ENCODE measurements at regions not wholly inside any gene's neighbourhood (a gene's known extent, or its start where the extent isn't known, plus 50 kb on each side); places are given as distances from the start of the nearest gene placed in this dataset.

DNA sequence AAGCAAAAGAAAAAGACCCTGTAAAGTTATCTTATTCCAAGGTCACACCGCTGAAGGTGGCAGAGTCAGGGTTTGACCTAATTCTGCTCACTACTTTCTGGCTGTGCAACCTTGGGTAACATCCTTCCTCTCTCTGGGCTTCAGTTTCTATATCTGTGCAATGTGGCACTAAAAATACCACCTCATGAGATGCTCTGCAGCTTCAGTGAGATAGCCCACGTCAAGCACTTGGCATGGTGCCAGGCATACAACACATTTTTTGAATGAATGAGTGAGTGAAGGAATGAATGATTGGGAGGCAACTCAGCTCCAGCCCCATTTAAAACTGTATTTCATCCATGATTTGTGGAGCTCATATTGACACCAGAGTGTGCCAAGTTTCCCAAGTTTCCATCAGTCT, 62.3 kb downstream of the FOXI1 start:
- no peaks in the 10 kb centered on the region for H3K36me3 ChIP-seq (ENCODE audit: control insufficient read depth in 1 of 2, insufficient read depth in 2 of 2, low read length in 2 of 2)
- CTCF ChIA-PET: no interaction called here
- RAD21 ChIA-PET (ENCODE audit: low non-redundant PET in 1 of 2, low total read pairs in 2 of 2, uncharacterized antibody in 2 of 2, unreplicated experiment in 2 of 2): no interaction called here
- no peaks in the 10 kb centered on the region for H3K27me3 ChIP-seq (ENCODE audit: insufficient read depth, low read length)
- H3K4me1 ChIP-seq (ENCODE audit: control insufficient read depth in 1 of 2, insufficient read depth in 2 of 2, low read length in 2 of 2): peaks cover 0 to 13% of the 10 kb centered on the region in 2 experiments; a peak in 2 of 4 replicates
- POLR2A ChIA-PET: no interaction called here
- H3K9ac ChIP-seq (ENCODE audit: low read length): no peak overlapping the region
- H3K9me2 ChIP-seq (ENCODE audit: insufficient read depth): no peaks in the 10 kb centered on the region
- no peak for DNase-seq (ENCODE audit: low read depth, low spot score)
- no peaks in the 10 kb centered on the region for H4K20me1 ChIP-seq (ENCODE audit: insufficient read depth)
- no peak overlapping the region for H2AFZ ChIP-seq (ENCODE audit: low read depth, low read length, poor library complexity, severe bottlenecking)
- no peak for TF ChIP-seq TCF7L2 (IDR thresholded peaks at IDR 0.05; ENCODE audit: borderline replicate concordance, extremely low read depth, insufficient read depth, insufficient read length)
- TF ChIP-seq, protein P1, sequence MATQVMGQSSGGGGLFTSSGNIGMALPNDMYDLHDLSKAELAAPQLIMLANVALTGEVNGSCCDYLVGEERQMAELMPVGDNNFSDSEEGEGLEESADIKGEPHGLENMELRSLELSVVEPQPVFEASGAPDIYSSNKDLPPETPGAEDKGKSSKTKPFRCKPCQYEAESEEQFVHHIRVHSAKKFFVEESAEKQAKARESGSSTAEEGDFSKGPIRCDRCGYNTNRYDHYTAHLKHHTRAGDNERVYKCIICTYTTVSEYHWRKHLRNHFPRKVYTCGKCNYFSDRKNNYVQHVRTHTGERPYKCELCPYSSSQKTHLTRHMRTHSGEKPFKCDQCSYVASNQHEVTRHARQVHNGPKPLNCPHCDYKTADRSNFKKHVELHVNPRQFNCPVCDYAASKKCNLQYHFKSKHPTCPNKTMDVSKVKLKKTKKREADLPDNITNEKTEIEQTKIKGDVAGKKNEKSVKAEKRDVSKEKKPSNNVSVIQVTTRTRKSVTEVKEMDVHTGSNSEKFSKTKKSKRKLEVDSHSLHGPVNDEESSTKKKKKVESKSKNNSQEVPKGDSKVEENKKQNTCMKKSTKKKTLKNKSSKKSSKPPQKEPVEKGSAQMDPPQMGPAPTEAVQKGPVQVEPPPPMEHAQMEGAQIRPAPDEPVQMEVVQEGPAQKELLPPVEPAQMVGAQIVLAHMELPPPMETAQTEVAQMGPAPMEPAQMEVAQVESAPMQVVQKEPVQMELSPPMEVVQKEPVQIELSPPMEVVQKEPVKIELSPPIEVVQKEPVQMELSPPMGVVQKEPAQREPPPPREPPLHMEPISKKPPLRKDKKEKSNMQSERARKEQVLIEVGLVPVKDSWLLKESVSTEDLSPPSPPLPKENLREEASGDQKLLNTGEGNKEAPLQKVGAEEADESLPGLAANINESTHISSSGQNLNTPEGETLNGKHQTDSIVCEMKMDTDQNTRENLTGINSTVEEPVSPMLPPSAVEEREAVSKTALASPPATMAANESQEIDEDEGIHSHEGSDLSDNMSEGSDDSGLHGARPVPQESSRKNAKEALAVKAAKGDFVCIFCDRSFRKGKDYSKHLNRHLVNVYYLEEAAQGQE (IDR thresholded peaks at IDR 0.05; ENCODE audit: low read depth): no peak
- TF ChIP-seq EGR1 (IDR thresholded peaks at IDR 0.05; ENCODE audit: low read depth): no peak
- TF ChIP-seq CEBPB (IDR thresholded peaks at IDR 0.05; ENCODE audit: low read depth): no peak
- no peak for TF ChIP-seq SRF (IDR thresholded peaks at IDR 0.05; ENCODE audit: low read depth)
- TF ChIP-seq SP1 (IDR thresholded peaks at IDR 0.05; ENCODE audit: low read depth): no peak
- no peak for TF ChIP-seq JUND (IDR thresholded peaks at IDR 0.05)
- TF ChIP-seq ZNF274 (IDR thresholded peaks at IDR 0.05; ENCODE audit: low read depth, low read length): no peak
- TF ChIP-seq EZH2phosphoT487 (IDR thresholded peaks at IDR 0.05; ENCODE audit: borderline replicate concordance): no peak
- no peak for TF ChIP-seq ELF1 (IDR thresholded peaks at IDR 0.05; ENCODE audit: borderline replicate concordance, low read depth)
- TF ChIP-seq YY1 (IDR thresholded peaks at IDR 0.05; ENCODE audit: extremely low read depth, insufficient replicate concordance, low read depth, low read length): no peak
- TF ChIP-seq, protein P2, sequence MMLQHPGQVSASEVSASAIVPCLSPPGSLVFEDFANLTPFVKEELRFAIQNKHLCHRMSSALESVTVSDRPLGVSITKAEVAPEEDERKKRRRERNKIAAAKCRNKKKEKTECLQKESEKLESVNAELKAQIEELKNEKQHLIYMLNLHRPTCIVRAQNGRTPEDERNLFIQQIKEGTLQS (IDR thresholded peaks at IDR 0.05): no peak
- no peak for TF ChIP-seq POLR2A (IDR thresholded peaks at IDR 0.05; ENCODE audit: borderline replicate concordance, extremely low read depth, insufficient read depth, insufficient read length)
- TF ChIP-seq, protein P3, sequence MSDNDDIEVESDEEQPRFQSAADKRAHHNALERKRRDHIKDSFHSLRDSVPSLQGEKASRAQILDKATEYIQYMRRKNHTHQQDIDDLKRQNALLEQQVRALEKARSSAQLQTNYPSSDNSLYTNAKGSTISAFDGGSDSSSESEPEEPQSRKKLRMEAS (IDR thresholded peaks at IDR 0.05): no peak
- TF ChIP-seq CBX3 (IDR thresholded peaks at IDR 0.05; ENCODE audit: low read depth): no peak
- TF ChIP-seq, protein P4, sequence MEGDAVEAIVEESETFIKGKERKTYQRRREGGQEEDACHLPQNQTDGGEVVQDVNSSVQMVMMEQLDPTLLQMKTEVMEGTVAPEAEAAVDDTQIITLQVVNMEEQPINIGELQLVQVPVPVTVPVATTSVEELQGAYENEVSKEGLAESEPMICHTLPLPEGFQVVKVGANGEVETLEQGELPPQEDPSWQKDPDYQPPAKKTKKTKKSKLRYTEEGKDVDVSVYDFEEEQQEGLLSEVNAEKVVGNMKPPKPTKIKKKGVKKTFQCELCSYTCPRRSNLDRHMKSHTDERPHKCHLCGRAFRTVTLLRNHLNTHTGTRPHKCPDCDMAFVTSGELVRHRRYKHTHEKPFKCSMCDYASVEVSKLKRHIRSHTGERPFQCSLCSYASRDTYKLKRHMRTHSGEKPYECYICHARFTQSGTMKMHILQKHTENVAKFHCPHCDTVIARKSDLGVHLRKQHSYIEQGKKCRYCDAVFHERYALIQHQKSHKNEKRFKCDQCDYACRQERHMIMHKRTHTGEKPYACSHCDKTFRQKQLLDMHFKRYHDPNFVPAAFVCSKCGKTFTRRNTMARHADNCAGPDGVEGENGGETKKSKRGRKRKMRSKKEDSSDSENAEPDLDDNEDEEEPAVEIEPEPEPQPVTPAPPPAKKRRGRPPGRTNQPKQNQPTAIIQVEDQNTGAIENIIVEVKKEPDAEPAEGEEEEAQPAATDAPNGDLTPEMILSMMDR (IDR thresholded peaks at IDR 0.05 in 2 of 3, conservative IDR thresholded peaks at IDR 0.05 in 1 of 3; ENCODE audit: borderline replicate concordance in 1 of 3, insufficient read depth in 1 of 3, low read depth in 2 of 3, low read length in 2 of 3): no peak
- TF ChIP-seq POLR2AphosphoS5 (IDR thresholded peaks at IDR 0.05; ENCODE audit: low read depth, low read length): no peak
- TF ChIP-seq SIN3A (IDR thresholded peaks at IDR 0.05; ENCODE audit: low read depth): no peak
- no peak overlapping the region for H3K27ac ChIP-seq (ENCODE audit: low read depth, low read length)
- no peak for ATAC-seq
- H3K4me3 ChIP-seq (replicated peaks in 1 of 2; ENCODE audit: low read depth in 1 of 2, low read length in 2 of 2): no peak overlapping the region
- no TSS peak for BruUV-seq (replicated peaks)
- H3K9me3 ChIP-seq (ENCODE audit: control insufficient read depth in 1 of 2, insufficient read depth in 1 of 2, low read depth in 1 of 2, low read length in 2 of 2): no peaks in the 10 kb centered on the region
- H3K4me2 ChIP-seq (ENCODE audit: low read length): no peak overlapping the region
- intact Hi-C loops (cut with micrococcal nuclease): no loop called here
- H3K79me2 ChIP-seq (ENCODE audit: insufficient read depth, low read length): no peaks in the 10 kb centered on the region

All from HCT116 (cell line).